ENCODE measurements at regions not wholly inside any gene's neighbourhood (a gene's known extent, or its start where the extent isn't known, plus 50 kb on each side); places are given as distances from the start of the nearest gene placed in this dataset.

GRCh38 chr16:86977076-86977676 is 340.0 kb downstream of the C16orf95 start:
- CTCF ChIA-PET = no interaction called here
- H3K27me3 Mint-ChIP-seq = no peaks in the 10 kb centered on the region
- H3K4me1 Mint-ChIP-seq = no peaks in the 10 kb centered on the region
- H3K27ac Mint-ChIP-seq = no peak overlapping the region
- DNase-seq = no peak
- H3K9me3 Mint-ChIP-seq = no peaks in the 10 kb centered on the region
- H3K36me3 Mint-ChIP-seq = no peaks in the 10 kb centered on the region
- H3K4me3 Mint-ChIP-seq = no peak overlapping the region

GRCh38 chr16:86978445-86979030 is 338.7 kb downstream of the C16orf95 start:
- H3K9me3 Mint-ChIP-seq = no peaks in the 10 kb centered on the region
- no peak overlapping the region for H3K4me3 Mint-ChIP-seq
- no peaks in the 10 kb centered on the region for H3K4me1 Mint-ChIP-seq
- H3K27me3 Mint-ChIP-seq = no peaks in the 10 kb centered on the region
- CTCF ChIA-PET = no interaction called here
- no peak for DNase-seq
- H3K27ac Mint-ChIP-seq = no peak overlapping the region
- no peaks in the 10 kb centered on the region for H3K36me3 Mint-ChIP-seq

GRCh38 chr16:86979061-86979460 is 338.1 kb downstream of the C16orf95 start:
- Mint-ChIP-seq H3K27me3 (no peaks in the 10 kb centered on the region), H3K4me1 (no peaks in the 10 kb centered on the region), H3K4me3 (no peak overlapping the region), H3K9me3 (no peaks in the 10 kb centered on the region), H3K36me3 (no peaks in the 10 kb centered on the region), H3K27ac (no peak overlapping the region)
- CTCF ChIA-PET = interaction anchor here (0.6 kb wide), 1 partner anchor 350 kb away, joined by 3 read pairs; no protein-coding TSS in a partner anchor
- DNase-seq = no peak

- no peaks in the 10 kb centered on the region for H3K27me3 Mint-ChIP-seq
- no peak overlapping the region for H3K4me3 Mint-ChIP-seq
- no peaks in the 10 kb centered on the region for H3K36me3 Mint-ChIP-seq
- H3K9me3 Mint-ChIP-seq = no peaks in the 10 kb centered on the region
- H3K27ac Mint-ChIP-seq = no peak overlapping the region
- no peaks in the 10 kb centered on the region for H3K4me1 Mint-ChIP-seq
- no peak for DNase-seq
- CTCF ChIA-PET = interaction anchor here (0.6 kb wide), 1 partner anchor 351 kb away, joined by 3 read pairs; no protein-coding TSS in a partner anchor
Measured at GRCh38 chr16:86979984-86980553, 337.1 kb downstream of the C16orf95 start.

- no peak overlapping the region for H3K27ac Mint-ChIP-seq
- no peaks in the 10 kb centered on the region for H3K36me3 Mint-ChIP-seq
- no peak for DNase-seq
Measured at GRCh38 chr16:86980644-86981043, 336.5 kb downstream of the C16orf95 start.

GRCh38 chr16:86982347-86982596 is 334.9 kb downstream of the C16orf95 start:
- no peaks in the 10 kb centered on the region for H3K4me1 Mint-ChIP-seq
- no peaks in the 10 kb centered on the region for H3K27me3 Mint-ChIP-seq
- H3K36me3 Mint-ChIP-seq = no peaks in the 10 kb centered on the region
- CTCF ChIA-PET = no interaction called here
- DNase-seq = no peak
- no peak overlapping the region for H3K27ac Mint-ChIP-seq
- H3K9me3 Mint-ChIP-seq = no peaks in the 10 kb centered on the region
- H3K4me3 Mint-ChIP-seq = no peak overlapping the region

More at GRCh38 chr16:86980644-86981043, 336.5 kb downstream of the C16orf95 start:
- H3K9me3 Mint-ChIP-seq = no peaks in the 10 kb centered on the region
- H3K4me1 Mint-ChIP-seq = no peaks in the 10 kb centered on the region
- CTCF ChIA-PET = no interaction called here
- no peak overlapping the region for H3K4me3 Mint-ChIP-seq
- H3K27me3 Mint-ChIP-seq = no peaks in the 10 kb centered on the region

- no peaks in the 10 kb centered on the region for H3K27me3 Mint-ChIP-seq
- no peak overlapping the region for H3K4me3 Mint-ChIP-seq
- H3K9me3 Mint-ChIP-seq = peaks cover 2% of the 10 kb centered on the region
- DNase-seq = no peak
- H3K36me3 Mint-ChIP-seq = no peaks in the 10 kb centered on the region
- CTCF ChIA-PET = no interaction called here
- no peak overlapping the region for H3K27ac Mint-ChIP-seq
- no peaks in the 10 kb centered on the region for H3K4me1 Mint-ChIP-seq
Measured at GRCh38 chr16:86982912-86983311, 334.3 kb downstream of the C16orf95 start.

- H3K36me3 Mint-ChIP-seq = no peaks in the 10 kb centered on the region
- H3K4me3 Mint-ChIP-seq = no peak overlapping the region
- CTCF ChIA-PET = no interaction called here
- no peaks in the 10 kb centered on the region for H3K27me3 Mint-ChIP-seq
- peaks cover 2% of the 10 kb centered on the region for H3K9me3 Mint-ChIP-seq
- no peak overlapping the region for H3K27ac Mint-ChIP-seq
- no peak for DNase-seq
- no peaks in the 10 kb centered on the region for H3K4me1 Mint-ChIP-seq
Measured at GRCh38 chr16:86983621-86984020, 333.6 kb downstream of the C16orf95 start.

GRCh38 chr16:86984343-86984742 is 332.8 kb downstream of the C16orf95 start:
- H3K36me3 Mint-ChIP-seq = no peaks in the 10 kb centered on the region
- no peak for DNase-seq
- no peaks in the 10 kb centered on the region for H3K27me3 Mint-ChIP-seq
- H3K4me1 Mint-ChIP-seq = no peaks in the 10 kb centered on the region
- H3K9me3 Mint-ChIP-seq = peaks cover 2% of the 10 kb centered on the region
- H3K27ac Mint-ChIP-seq = no peak overlapping the region
- CTCF ChIA-PET = no interaction called here
- H3K4me3 Mint-ChIP-seq = no peak overlapping the region

GRCh38 chr16:86984991-86985647 is 332.1 kb downstream of the C16orf95 start:
- Mint-ChIP-seq H3K27me3 (no peaks in the 10 kb centered on the region), H3K4me1 (no peaks in the 10 kb centered on the region), H3K4me3 (no peak overlapping the region), H3K36me3 (no peaks in the 10 kb centered on the region), H3K9me3 (peaks cover 2% of the 10 kb centered on the region), H3K27ac (no peak overlapping the region)
- DNase-seq = no peak
- CTCF ChIA-PET = no interaction called here

- H3K27ac Mint-ChIP-seq = no peak overlapping the region
- no peaks in the 10 kb centered on the region for H3K36me3 Mint-ChIP-seq
- CTCF ChIA-PET = no interaction called here
- no peak overlapping the region for H3K4me3 Mint-ChIP-seq
- peaks cover 2% of the 10 kb centered on the region for H3K9me3 Mint-ChIP-seq
- H3K27me3 Mint-ChIP-seq = no peaks in the 10 kb centered on the region
- H3K4me1 Mint-ChIP-seq = peaks cover 2% of the 10 kb centered on the region
- no peak for DNase-seq
Measured at GRCh38 chr16:86985648-86986015, 331.6 kb downstream of the C16orf95 start.

GRCh38 chr16:86986136-86986535 is 331.1 kb downstream of the C16orf95 start:
- peaks cover 2% of the 10 kb centered on the region for H3K4me1 Mint-ChIP-seq
- CTCF ChIA-PET = no interaction called here
- no peak overlapping the region for H3K4me3 Mint-ChIP-seq

GRCh38 chr16:86986809-86987487 is 330.2 kb downstream of the C16orf95 start:
- CTCF ChIA-PET = no interaction called here
- H3K4me3 Mint-ChIP-seq = no peak overlapping the region
- no peaks in the 10 kb centered on the region for H3K27me3 Mint-ChIP-seq
- H3K9me3 Mint-ChIP-seq = peaks cover 2% of the 10 kb centered on the region
- H3K4me1 Mint-ChIP-seq = peaks cover 2% of the 10 kb centered on the region
- H3K36me3 Mint-ChIP-seq = no peaks in the 10 kb centered on the region
- DNase-seq = no peak
- no peak overlapping the region for H3K27ac Mint-ChIP-seq

More at GRCh38 chr16:86986136-86986535, 331.1 kb downstream of the C16orf95 start:
- no peaks in the 10 kb centered on the region for H3K36me3 Mint-ChIP-seq
- H3K9me3 Mint-ChIP-seq = peaks cover 2% of the 10 kb centered on the region
- no peaks in the 10 kb centered on the region for H3K27me3 Mint-ChIP-seq
- no peak for DNase-seq
- no peak overlapping the region for H3K27ac Mint-ChIP-seq

- Mint-ChIP-seq H3K27ac (no peak overlapping the region), H3K4me3 (no peak overlapping the region), H3K36me3 (no peaks in the 10 kb centered on the region), H3K9me3 (peaks cover 2% of the 10 kb centered on the region), H3K27me3 (peaks cover 3% of the 10 kb centered on the region), H3K4me1 (peaks cover 2% of the 10 kb centered on the region)
- CTCF ChIA-PET = no interaction called here
- DNase-seq = no peak
Measured at GRCh38 chr16:86987746-86988670, 329.2 kb downstream of the C16orf95 start.
